Psoas muscle (tissue), 7 donors: ENCODE measurements at regions not wholly inside any gene's neighbourhood (a gene's known extent, or its start where the extent isn't known, plus 50 kb on each side); places are given as distances from the start of the nearest gene placed in this dataset.
A peak's percentile ranks its signal among the peaks of the same experiment; 100 is the strongest.

Source experiments
- ATAC-seq, 4 donors: fragments of 200-7000 bp; cut with Tn5 transposase; one replicate each; pipeline ENCODE4 v1.9.1; 2020; ENCODE audit warnings: moderate library complexity in 3 of 4, mild to moderate bottlenecking in 2 of 4
- DNase-seq, 2 donors: peaks; one replicate each; pipeline ENCODE4 v3.0.0-alpha.2; 2020
- H3K27ac ChIP-seq: fragments of 200-600 bp; one replicate; pipeline ENCODE4 v1.8.0; 2022
- H3K27me3 ChIP-seq, 3 donors: fragments of 200-600 bp in 1 of 3; one replicate each; pipeline versions ENCODE4 v1.6.1 to v1.8.0; 2013 to 2022; ENCODE audit warnings: low read length in 2 of 3, mild to moderate bottlenecking in 2 of 3, moderate library complexity in 1 of 3; ENCODE audit not compliant: insufficient read depth in 3 of 3
- H3K36me3 ChIP-seq, 2 donors: fragments of 200-600 bp in 1 of 2; one replicate each; pipeline versions ENCODE4 v1.6.1 to v1.8.0; 2013 to 2022; ENCODE audit warnings: low read depth in 1 of 2, mild to moderate bottlenecking in 1 of 2, moderate library complexity in 1 of 2; ENCODE audit not compliant: insufficient read depth in 1 of 2
- H3K4me1 ChIP-seq: fragments of 200-600 bp; one replicate; pipeline ENCODE4 v1.8.0; 2022
- H3K4me3 ChIP-seq: fragments of 200-600 bp; one replicate; pipeline ENCODE4 v1.8.0; 2022; ENCODE audit warnings: mild to moderate bottlenecking
- H3K9me3 ChIP-seq: fragments of 200-600 bp; one replicate; pipeline ENCODE4 v1.8.0; 2022
- CTCF ChIP-seq: fragments of 200-600 bp; IDR thresholded peaks from one replicate; pipeline ENCODE4 v1.8.0; 2022; ENCODE audit warnings: antibody characterized with exemption
- WGBS, 3 donors: extraction: QIAGEN DNeasy Blood & Tissue Kit; methylation state at CpG; one replicate each; pipeline versions ENCODE4 v1.1.6 to v1.1.7; 2013; 5-methylcytosine and 5-hydroxymethylcytosine counted together
- intact Hi-C, 2 donors: fragments of 100-400 bp; cut with DNase I; formaldehyde crosslinking; loops; one replicate each; pipeline versions ENCODE4 v1.11.0 to v1.14.2; 2022
- donor health status: healthy with polysubstance abuse.
- donor health status: DM: no; HTN: no; CAD: no; lungs with moderate emphysema.
- donor health status: Bipolar disorder and iron deficiency.
- donor health status: healthy.
- donor health status: DM: yes; HTN: yes; CAD: no.
- donor health status: DM: no; HTN: no; CAD: no.
- donor health status: DM: yes; HTN: yes; CAD: no.

GRCh38 chrX:39729981-39730661 lies 367.6 kb downstream of the BCOR start:
- no peaks in the 10 kb centered on the region for H3K36me3 ChIP-seq
- no peak for TF ChIP-seq CTCF
- H3K4me1 ChIP-seq: peaks cover 7% of the 10 kb centered on the region
- 31 to 47% (median 46%) methylated on average over 17 to 21 of the region's 21 CpGs for WGBS, 3 donors
- intact Hi-C loops: loop anchor here (2.0 to 10.0 kb wide), 5 partner anchors 82 to 535 kb away; no protein-coding TSS in a partner anchor
- DNase-seq (no peak), ATAC-seq (no peak)
- H3K27ac ChIP-seq: no peak overlapping the region
- H3K27me3 ChIP-seq: peaks cover 0 to 22% (median 0%) of the 10 kb centered on the region in 3 donors
- no peaks in the 10 kb centered on the region for H3K9me3 ChIP-seq
- H3K4me3 ChIP-seq: no peak overlapping the region

GRCh38 chrX:39730662-39731329 lies 367.0 kb downstream of the BCOR start:
- H3K4me1 ChIP-seq: peaks cover 8% of the 10 kb centered on the region
- no peak overlapping the region for H3K4me3 ChIP-seq
- peaks cover 0 to 22% (median 0%) of the 10 kb centered on the region in 3 donors for H3K27me3 ChIP-seq
- peak; percentile 55 for TF ChIP-seq CTCF
- no peak overlapping the region for H3K27ac ChIP-seq
- no peaks in the 10 kb centered on the region for H3K9me3 ChIP-seq
- 5 to 14% (median 11%) methylated on average over 19 of the region's 19 CpGs for WGBS, 3 donors
- no peaks in the 10 kb centered on the region for H3K36me3 ChIP-seq
- intact Hi-C loops: loop anchor here (2.0 to 10.0 kb wide), 3 partner anchors 82 to 446 kb away; no protein-coding TSS in a partner anchor
- peak; percentile 93 to 99 (median 96) for ATAC-seq
- peak; percentile 67 to 82 for DNase-seq

DNA sequence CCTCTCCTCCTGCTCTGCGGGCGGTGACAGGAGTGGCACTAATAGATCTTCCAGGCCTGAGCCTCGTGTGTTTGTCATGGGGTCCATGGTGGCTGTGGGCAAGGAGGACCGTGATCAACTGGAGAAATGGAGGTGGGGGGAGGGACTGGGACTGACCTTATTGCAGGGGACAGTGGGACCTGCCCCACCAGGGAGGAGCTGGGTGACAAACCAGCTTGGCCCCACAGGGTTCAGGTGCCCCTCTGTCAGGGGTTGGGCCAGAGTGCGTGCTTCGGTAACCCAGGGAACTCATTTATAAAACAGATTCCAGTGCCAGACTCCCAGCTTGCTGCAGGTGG lies 366.5 kb downstream of the BCOR start:
- Histone ChIP-seq H3K4me3 (no peak overlapping the region), H3K9me3 (no peaks in the 10 kb centered on the region), H3K27ac (no peak overlapping the region), H3K36me3 (no peaks in the 10 kb centered on the region), H3K4me1 (peaks cover 11% of the 10 kb centered on the region), H3K27me3 (peaks cover 0 to 18% (median 0%) of the 10 kb centered on the region in 3 donors)
- peak in 1 of 4 donors; percentile 12 for ATAC-seq
- TF ChIP-seq CTCF: no peak
- WGBS, 3 donors: 36 to 74% (median 42%) methylated on average over 2 to 6 of the region's 6 CpGs
- intact Hi-C loops: loop anchor here (2.0 to 10.0 kb wide), 3 partner anchors 81 to 446 kb away; no protein-coding TSS in a partner anchor
- no peak for DNase-seq

DNA sequence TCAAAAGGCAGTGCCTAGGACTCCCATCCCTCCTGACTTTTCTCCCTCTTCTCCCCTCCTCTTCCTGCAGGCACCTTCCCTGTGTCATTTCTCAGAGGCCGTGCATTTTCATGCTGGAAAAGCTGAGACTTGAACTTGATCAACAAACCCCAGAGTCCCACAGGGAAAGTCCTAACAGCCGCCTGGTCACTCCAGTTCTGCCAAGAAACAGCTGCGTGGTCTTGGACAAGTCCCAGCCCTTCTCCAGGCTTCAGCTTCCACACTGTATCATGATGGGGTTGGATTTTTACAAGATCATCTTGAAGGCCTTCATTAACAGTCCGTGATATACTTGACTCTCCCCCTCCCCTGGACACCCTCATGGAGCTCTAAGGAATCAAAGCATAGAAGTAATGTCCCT lies 366.0 kb downstream of the BCOR start:
- DNase-seq: no peak

More for the DNA sequence above, 366.0 kb downstream of the BCOR start:
- no peak for TF ChIP-seq CTCF
- intact Hi-C loops: loop anchor here (2.0 to 10.0 kb wide), 3 partner anchors 81 to 445 kb away; no protein-coding TSS in a partner anchor
- 32 to 49% (median 40%) methylated on average over 4 of the region's 4 CpGs for WGBS, 3 donors
- no peaks in the 10 kb centered on the region for H3K36me3 ChIP-seq
- no peak overlapping the region for H3K4me3 ChIP-seq
- H3K9me3 ChIP-seq: no peaks in the 10 kb centered on the region
- peaks cover 11% of the 10 kb centered on the region for H3K4me1 ChIP-seq
- peaks cover 0 to 14% (median 0%) of the 10 kb centered on the region in 3 donors for H3K27me3 ChIP-seq
- H3K27ac ChIP-seq: no peak overlapping the region
- ATAC-seq: peak in 1 of 4 donors; percentile 26
